LNCAP (cell line): ENCODE measurements at regions not wholly inside any gene's neighbourhood (a gene's known extent, or its start where the extent isn't known, plus 50 kb on each side); places are given as distances from the start of the nearest gene placed in this dataset.

ENCODE experiments used
- CTCF ChIP-seq: fragments of 450-650 bp; IDR thresholded peaks from 2 replicates; pipeline ENCODE4 v1.5.1; 2017; ENCODE audit warnings: mild to moderate bottlenecking

- no peak for TF ChIP-seq CTCF
Measured at GRCh38 chr1:29893806-29894205, 657.5 kb downstream of the PTPRU start.

- no peak for TF ChIP-seq CTCF
Measured at GRCh38 chr1:29893046-29893723, 656.9 kb downstream of the PTPRU start.

GRCh38 chr1:29892247-29892646 lies 655.9 kb downstream of the PTPRU start:
- no peak for TF ChIP-seq CTCF

GRCh38 chr1:29890201-29890959 lies 654.1 kb downstream of the PTPRU start:
- TF ChIP-seq CTCF: no peak

- no peak for TF ChIP-seq CTCF
Measured at GRCh38 chr1:29889776-29890175, 653.5 kb downstream of the PTPRU start.

- TF ChIP-seq CTCF: no peak
Measured at GRCh38 chr1:29884740-29885139, 648.4 kb downstream of the PTPRU start.

GRCh38 chr1:29883986-29884385 lies 647.7 kb downstream of the PTPRU start:
- TF ChIP-seq CTCF: no peak
